ENCODE measurements at regions not wholly inside any gene's neighbourhood (a gene's known extent, or its start where the extent isn't known, plus 50 kb on each side); places are given as distances from the start of the nearest gene placed in this dataset.

- TF ChIP-seq, protein P1, sequence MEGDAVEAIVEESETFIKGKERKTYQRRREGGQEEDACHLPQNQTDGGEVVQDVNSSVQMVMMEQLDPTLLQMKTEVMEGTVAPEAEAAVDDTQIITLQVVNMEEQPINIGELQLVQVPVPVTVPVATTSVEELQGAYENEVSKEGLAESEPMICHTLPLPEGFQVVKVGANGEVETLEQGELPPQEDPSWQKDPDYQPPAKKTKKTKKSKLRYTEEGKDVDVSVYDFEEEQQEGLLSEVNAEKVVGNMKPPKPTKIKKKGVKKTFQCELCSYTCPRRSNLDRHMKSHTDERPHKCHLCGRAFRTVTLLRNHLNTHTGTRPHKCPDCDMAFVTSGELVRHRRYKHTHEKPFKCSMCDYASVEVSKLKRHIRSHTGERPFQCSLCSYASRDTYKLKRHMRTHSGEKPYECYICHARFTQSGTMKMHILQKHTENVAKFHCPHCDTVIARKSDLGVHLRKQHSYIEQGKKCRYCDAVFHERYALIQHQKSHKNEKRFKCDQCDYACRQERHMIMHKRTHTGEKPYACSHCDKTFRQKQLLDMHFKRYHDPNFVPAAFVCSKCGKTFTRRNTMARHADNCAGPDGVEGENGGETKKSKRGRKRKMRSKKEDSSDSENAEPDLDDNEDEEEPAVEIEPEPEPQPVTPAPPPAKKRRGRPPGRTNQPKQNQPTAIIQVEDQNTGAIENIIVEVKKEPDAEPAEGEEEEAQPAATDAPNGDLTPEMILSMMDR (IDR thresholded peaks at IDR 0.05), result no peak
- TF ChIP-seq POLR2A (IDR thresholded peaks at IDR 0.05), result no peak
Observed at GRCh38 chr10:131015271-131015670, 296.2 kb downstream of the TCERG1L start.
